ENCODE measurements at regions not wholly inside any gene's neighbourhood (a gene's known extent, or its start where the extent isn't known, plus 50 kb on each side); places are given as distances from the start of the nearest gene placed in this dataset.

DNA sequence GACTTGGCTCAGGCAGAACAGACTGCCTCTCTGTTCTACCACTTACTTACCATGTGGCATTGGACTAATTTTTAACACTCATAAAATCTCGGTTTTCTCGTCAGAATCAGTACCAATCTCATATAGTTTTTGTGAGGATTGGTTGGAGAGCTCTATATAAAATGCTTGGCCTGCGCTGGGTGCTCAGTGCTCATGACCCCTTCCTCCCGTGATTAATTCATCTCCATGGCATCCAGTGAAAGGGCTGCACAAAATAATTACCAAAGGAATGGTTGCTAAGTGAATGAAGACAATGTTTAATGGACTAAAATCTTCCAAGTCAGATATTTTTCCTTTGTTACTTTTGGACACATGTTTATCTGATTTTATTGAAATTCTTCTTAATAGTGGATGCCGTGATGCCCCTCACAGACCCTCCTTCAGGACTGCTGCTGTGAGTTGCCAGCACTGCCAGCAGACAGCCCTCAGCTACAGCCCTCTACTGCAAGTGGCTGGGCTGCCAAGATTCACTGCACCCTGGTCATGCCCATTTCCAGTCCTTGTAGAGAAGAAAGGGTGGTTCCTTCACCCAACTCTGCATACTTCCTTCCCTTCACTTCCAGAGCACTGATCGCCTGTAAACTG, 436.5 kb downstream of the LMO4 start:
- TF ChIP-seq, protein P1, sequence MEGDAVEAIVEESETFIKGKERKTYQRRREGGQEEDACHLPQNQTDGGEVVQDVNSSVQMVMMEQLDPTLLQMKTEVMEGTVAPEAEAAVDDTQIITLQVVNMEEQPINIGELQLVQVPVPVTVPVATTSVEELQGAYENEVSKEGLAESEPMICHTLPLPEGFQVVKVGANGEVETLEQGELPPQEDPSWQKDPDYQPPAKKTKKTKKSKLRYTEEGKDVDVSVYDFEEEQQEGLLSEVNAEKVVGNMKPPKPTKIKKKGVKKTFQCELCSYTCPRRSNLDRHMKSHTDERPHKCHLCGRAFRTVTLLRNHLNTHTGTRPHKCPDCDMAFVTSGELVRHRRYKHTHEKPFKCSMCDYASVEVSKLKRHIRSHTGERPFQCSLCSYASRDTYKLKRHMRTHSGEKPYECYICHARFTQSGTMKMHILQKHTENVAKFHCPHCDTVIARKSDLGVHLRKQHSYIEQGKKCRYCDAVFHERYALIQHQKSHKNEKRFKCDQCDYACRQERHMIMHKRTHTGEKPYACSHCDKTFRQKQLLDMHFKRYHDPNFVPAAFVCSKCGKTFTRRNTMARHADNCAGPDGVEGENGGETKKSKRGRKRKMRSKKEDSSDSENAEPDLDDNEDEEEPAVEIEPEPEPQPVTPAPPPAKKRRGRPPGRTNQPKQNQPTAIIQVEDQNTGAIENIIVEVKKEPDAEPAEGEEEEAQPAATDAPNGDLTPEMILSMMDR (IDR thresholded peaks at IDR 0.05): no peak

- TF ChIP-seq, protein P1 (IDR thresholded peaks at IDR 0.05): no peak
These were observed 437.0 kb downstream of the LMO4 start for GRCh38 chr1:87765681-87766070.

- TF ChIP-seq, protein P1 (IDR thresholded peaks at IDR 0.05): no peak
These were observed 438.1 kb downstream of the LMO4 start for GRCh38 chr1:87766737-87767136.

- TF ChIP-seq, protein P1 (IDR thresholded peaks at IDR 0.05): no peak
These were observed 450.2 kb downstream of the LMO4 start for GRCh38 chr1:87778896-87779295.

- TF ChIP-seq, protein P1 (IDR thresholded peaks at IDR 0.05): no peak
These were observed 452.9 kb downstream of the LMO4 start for GRCh38 chr1:87781554-87781953.

- TF ChIP-seq, protein P1 (IDR thresholded peaks at IDR 0.05): no peak
These were observed 454.6 kb downstream of the LMO4 start for GRCh38 chr1:87783315-87783714.

DNA sequence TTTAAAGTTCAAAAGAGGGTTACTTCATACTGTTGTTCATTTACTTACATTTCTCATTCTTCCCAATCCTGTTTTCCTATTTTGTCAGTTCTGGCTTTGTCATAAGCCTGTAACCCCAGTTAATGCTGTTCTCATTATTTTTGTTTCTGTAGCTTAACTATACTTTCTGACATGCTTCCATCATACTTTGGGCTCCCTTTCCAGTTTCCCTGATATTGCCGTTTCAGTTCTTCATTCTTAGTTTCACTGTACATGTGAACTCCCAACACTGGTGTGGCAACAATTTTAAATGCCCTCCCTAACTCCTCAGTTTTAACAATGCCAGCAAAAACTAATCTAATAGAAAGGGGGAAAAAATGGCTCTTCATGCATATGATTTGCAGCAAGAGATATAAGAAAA, 456.7 kb downstream of the LMO4 start:
- TF ChIP-seq, protein P1 (IDR thresholded peaks at IDR 0.05): no peak

DNA sequence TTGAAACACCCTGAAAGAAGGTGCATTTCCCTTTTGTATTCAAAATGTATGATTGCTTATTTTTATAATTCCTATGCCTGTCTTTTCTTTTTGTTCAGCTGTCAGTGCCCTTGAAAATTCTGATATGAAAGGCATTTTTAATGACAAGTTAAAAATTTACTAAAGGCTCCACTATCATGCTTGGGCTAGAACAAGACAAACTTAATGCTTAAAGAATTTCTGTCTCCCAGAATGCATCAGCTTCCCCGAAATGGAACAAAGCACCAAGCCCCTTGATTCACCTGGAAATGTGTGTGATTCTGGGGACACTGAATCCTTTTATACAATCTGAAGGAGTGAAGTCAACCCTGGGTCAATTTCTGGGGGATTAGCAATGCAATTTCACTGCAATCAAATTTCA, 457.5 kb downstream of the LMO4 start:
- TF ChIP-seq, protein P1 (IDR thresholded peaks at IDR 0.05): no peak
